Nephron (organoid): ENCODE measurements at regions not wholly inside any gene's neighbourhood (a gene's known extent, or its start where the extent isn't known, plus 50 kb on each side); places are given as distances from the start of the nearest gene placed in this dataset.

Experiments used
- H3K27ac Mint-ChIP-seq, 3 experiments: 2 replicates each; pipeline ENCODE4 v1.8.0; 2020; ENCODE audit warnings: mixed read lengths in 3 of 3, mild to moderate bottlenecking in 2 of 3, moderate library complexity in 1 of 3
- H3K27me3 Mint-ChIP-seq: 2 replicates; pipeline ENCODE4 v1.8.0; 2021; ENCODE audit warnings: low read depth, mild to moderate bottlenecking, moderate library complexity, mixed read lengths
- H3K36me3 Mint-ChIP-seq: 2 replicates; pipeline ENCODE4 v1.8.0; 2020; ENCODE audit warnings: low read depth, mixed read lengths
- H3K4me1 Mint-ChIP-seq: 2 replicates; pipeline ENCODE4 v1.8.0; 2020; ENCODE audit warnings: mixed read lengths
- H3K4me3 Mint-ChIP-seq, 3 experiments: 2 replicates each; pipeline ENCODE4 v1.8.0; 2020; ENCODE audit warnings: mild to moderate bottlenecking in 3 of 3, mixed read lengths in 3 of 3, moderate library complexity in 2 of 3
- H3K9me3 Mint-ChIP-seq: 2 replicates; pipeline ENCODE4 v1.8.0; 2020; ENCODE audit warnings: mixed read lengths
- TF ChIP-seq, protein P1 (sequence below), 3 experiments: fragments of 200-600 bp; sonication (generic); IDR thresholded peaks; one replicate each; pipeline ENCODE4 v1.5.0; 2021; ENCODE audit warnings: antibody characterized with exemption in 3 of 3; ENCODE audit not compliant: unreplicated experiment in 3 of 3

DNA sequence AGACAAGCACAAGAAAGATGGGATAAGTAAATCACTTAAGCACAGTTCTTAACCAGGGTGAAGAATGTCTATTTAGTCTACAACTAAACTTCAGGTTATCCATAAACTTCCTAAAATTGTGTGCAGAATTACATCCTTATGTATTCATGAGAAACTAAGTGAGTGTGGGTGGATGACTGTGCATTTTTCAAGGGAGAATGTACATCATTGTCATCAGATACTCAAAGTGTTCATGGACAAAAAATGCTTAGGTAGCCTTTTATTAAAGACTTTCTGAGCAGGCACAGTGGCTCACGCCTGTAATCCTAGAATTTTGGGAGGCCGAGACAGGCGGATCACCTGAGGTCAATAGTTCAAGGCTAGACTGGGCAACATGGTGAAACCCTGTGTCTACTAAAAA, 2023.8 kb downstream of the LRRC4C start:
- no peaks in the 10 kb centered on the region for H3K36me3 Mint-ChIP-seq
- no peaks in the 10 kb centered on the region for H3K27me3 Mint-ChIP-seq
- H3K4me3 Mint-ChIP-seq, result no peak overlapping the region
- no peak overlapping the region for H3K27ac Mint-ChIP-seq
- TF ChIP-seq, protein P1, sequence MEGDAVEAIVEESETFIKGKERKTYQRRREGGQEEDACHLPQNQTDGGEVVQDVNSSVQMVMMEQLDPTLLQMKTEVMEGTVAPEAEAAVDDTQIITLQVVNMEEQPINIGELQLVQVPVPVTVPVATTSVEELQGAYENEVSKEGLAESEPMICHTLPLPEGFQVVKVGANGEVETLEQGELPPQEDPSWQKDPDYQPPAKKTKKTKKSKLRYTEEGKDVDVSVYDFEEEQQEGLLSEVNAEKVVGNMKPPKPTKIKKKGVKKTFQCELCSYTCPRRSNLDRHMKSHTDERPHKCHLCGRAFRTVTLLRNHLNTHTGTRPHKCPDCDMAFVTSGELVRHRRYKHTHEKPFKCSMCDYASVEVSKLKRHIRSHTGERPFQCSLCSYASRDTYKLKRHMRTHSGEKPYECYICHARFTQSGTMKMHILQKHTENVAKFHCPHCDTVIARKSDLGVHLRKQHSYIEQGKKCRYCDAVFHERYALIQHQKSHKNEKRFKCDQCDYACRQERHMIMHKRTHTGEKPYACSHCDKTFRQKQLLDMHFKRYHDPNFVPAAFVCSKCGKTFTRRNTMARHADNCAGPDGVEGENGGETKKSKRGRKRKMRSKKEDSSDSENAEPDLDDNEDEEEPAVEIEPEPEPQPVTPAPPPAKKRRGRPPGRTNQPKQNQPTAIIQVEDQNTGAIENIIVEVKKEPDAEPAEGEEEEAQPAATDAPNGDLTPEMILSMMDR (IDR thresholded peaks at IDR 0.05; ENCODE audit: unreplicated experiment in 3 of 3), result no peak
- no peaks in the 10 kb centered on the region for H3K9me3 Mint-ChIP-seq
- H3K4me1 Mint-ChIP-seq, result peaks cover 19% of the 10 kb centered on the region

DNA sequence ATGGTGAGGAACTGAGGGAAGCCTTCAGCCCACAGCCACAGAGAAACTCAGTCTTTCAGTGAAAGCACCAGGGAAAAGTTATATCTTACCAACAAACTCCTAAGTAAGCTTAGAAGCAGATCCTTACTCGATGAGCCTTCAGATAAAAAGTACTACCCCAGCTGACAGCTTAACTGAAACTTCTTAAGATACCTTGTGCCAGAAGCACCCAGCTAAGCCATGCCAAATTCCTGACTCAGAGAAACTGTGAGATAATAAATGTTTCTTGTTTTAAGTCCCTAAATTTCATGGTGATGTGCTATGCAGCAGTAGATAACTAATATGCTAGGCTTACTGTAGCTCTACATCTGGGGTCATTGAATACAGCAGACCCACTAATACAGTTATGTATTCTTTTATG, 2025.0 kb downstream of the LRRC4C start:
- Mint-ChIP-seq H3K4me3 (no peak overlapping the region), H3K27ac (no peak overlapping the region), H3K27me3 (no peaks in the 10 kb centered on the region), H3K36me3 (no peaks in the 10 kb centered on the region), H3K9me3 (no peaks in the 10 kb centered on the region), H3K4me1 (peaks cover 19% of the 10 kb centered on the region)
- TF ChIP-seq, protein P1 (IDR thresholded peaks at IDR 0.05; ENCODE audit: unreplicated experiment in 3 of 3), result no peak

DNA sequence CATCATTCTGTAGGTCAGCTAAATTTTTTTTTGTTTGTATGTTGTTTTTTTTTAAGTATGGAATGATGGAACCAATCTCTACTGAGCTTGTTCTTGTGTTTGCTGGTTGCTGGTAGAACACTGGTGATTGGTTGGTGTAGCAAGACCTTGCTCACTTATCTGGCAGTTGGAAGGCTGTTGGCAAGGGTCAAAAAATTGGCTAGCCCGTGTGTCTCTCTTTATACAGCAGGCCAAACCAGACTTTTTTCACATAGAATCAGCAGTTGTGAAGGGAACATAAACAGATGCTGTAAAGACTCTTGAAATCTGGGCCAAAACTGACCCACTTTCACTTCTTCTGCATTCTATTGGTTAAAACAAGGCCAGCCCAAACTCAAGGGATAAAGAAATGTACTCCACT, 2026.5 kb downstream of the LRRC4C start:
- H3K27me3 Mint-ChIP-seq, result no peaks in the 10 kb centered on the region
- no peak overlapping the region for H3K4me3 Mint-ChIP-seq
- H3K36me3 Mint-ChIP-seq, result no peaks in the 10 kb centered on the region
- H3K27ac Mint-ChIP-seq, result no peak overlapping the region
- TF ChIP-seq, protein P1 (IDR thresholded peaks at IDR 0.05; ENCODE audit: unreplicated experiment in 3 of 3), result no peak
- H3K9me3 Mint-ChIP-seq, result no peaks in the 10 kb centered on the region
- peaks cover 19% of the 10 kb centered on the region for H3K4me1 Mint-ChIP-seq

DNA sequence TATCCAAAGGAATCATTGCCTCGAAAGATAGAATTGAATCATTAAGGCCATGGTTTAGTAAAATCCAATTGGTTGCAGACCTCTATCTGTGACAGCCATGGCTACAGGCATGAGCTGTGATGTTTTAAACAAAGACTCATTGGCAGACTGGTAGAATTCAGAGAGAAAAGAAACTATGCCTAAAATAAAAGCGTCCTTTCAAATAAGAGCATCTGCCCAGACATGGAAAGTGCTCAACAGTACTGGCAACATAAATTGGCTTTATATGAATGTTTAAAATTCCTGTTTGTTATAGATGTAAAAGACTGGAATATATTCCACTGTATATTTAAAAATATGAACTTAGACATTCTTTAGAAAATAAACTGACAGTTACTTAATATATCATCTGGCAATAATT, 2034.2 kb downstream of the LRRC4C start:
- Mint-ChIP-seq H3K4me1 (no peaks in the 10 kb centered on the region), H3K27me3 (no peaks in the 10 kb centered on the region), H3K9me3 (no peaks in the 10 kb centered on the region), H3K36me3 (no peaks in the 10 kb centered on the region), H3K27ac (no peak overlapping the region), H3K4me3 (no peak overlapping the region)
- TF ChIP-seq, protein P1 (IDR thresholded peaks at IDR 0.05; ENCODE audit: unreplicated experiment in 3 of 3), result no peak

DNA sequence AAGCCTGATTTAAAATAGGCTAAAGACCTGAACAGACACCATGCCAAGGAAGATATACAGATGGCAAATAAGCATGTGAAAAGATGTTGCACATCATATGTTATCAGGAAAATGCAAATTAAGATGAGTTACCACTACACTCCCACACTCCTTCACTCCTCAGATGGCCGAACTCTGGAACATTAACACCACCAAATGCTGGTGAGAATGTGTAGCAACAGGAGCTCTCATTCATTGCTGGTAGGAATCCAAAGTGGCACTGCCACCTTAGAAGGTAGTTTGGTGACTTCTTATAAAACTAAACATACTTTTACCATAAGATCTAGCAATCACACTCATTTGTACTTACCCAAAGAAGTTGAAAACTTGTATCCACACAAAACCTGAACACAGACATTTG, 2047.3 kb downstream of the LRRC4C start:
- no peaks in the 10 kb centered on the region for H3K27me3 Mint-ChIP-seq
- H3K9me3 Mint-ChIP-seq, result peaks cover 32% of the 10 kb centered on the region
- H3K27ac Mint-ChIP-seq, result no peak overlapping the region
- no peak overlapping the region for H3K4me3 Mint-ChIP-seq
- no peaks in the 10 kb centered on the region for H3K36me3 Mint-ChIP-seq
- TF ChIP-seq, protein P1 (IDR thresholded peaks at IDR 0.05; ENCODE audit: unreplicated experiment in 3 of 3), result no peak
- H3K4me1 Mint-ChIP-seq, result no peaks in the 10 kb centered on the region

DNA sequence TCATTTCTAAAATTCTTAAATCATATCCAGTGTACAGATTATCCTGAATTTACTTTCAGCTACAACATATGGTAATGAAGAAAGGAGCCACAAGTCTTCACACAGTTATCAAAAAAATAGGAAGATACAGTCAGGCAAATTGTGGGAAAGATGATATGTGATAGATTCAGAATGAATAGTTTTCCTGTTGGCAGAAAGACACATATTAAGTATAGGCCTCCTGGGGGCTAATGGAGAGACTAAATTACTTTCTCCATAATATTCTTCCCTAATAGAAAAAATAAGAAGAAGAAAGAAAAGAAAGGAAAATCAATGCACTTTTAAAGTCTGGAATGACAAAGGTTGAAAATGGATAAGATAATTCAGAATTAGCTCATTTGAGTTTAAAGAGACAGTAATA, 2073.5 kb downstream of the LRRC4C start:
- no peaks in the 10 kb centered on the region for H3K27me3 Mint-ChIP-seq
- no peak overlapping the region for H3K4me3 Mint-ChIP-seq

More for the DNA sequence above, 2073.5 kb downstream of the LRRC4C start:
- H3K27ac Mint-ChIP-seq, result no peak overlapping the region
- peaks cover 10% of the 10 kb centered on the region for H3K9me3 Mint-ChIP-seq
- peaks cover 3% of the 10 kb centered on the region for H3K36me3 Mint-ChIP-seq
- H3K4me1 Mint-ChIP-seq, result no peaks in the 10 kb centered on the region
- TF ChIP-seq, protein P1 (IDR thresholded peaks at IDR 0.05; ENCODE audit: unreplicated experiment in 3 of 3), result no peak
